Pulmonary artery endothelial cell (primary cell): ENCODE measurements at regions not wholly inside any gene's neighbourhood (a gene's known extent, or its start where the extent isn't known, plus 50 kb on each side); places are given as distances from the start of the nearest gene placed in this dataset.

Experiments
- DNase-seq: peaks from one replicate; pipeline ENCODE4 v3.0.0-alpha.2; 2011; ENCODE audit warnings: low read depth, low spot score

DNA sequence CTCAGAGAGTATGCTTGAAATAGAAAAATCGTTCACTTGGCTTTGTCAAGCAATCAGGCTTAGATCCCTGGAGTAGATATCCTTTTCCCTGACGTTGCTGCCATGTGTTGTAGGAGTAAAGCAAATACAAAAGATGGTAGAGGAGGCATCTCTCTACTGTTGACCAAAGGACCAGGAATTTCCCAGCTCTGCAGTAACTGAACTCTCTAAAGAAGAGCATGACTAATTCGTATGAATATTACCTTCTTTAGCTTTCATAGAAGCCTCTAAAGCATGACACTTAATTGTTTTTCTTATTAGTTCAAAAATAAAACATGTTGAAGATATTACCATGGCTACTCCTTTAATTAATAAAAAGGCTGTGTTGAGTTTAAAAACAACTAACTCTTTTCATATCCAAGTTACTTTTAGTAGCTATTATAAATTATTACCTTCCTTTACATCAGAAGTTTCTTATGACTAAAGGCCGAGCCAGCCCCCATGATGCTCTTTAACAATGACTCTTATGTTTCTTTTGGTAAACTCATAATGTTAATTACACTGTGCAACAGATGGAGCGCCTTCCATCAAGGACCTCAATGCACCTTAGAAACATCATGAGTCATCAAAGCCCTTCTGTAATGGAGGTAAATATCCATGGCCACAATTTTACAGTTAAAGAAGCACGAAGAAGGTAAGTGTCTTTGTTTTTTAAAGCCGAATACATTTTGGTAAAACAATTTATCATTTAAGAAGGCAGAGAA lies 352.4 kb downstream of the KLF5 start:
- no peak for DNase-seq

DNA sequence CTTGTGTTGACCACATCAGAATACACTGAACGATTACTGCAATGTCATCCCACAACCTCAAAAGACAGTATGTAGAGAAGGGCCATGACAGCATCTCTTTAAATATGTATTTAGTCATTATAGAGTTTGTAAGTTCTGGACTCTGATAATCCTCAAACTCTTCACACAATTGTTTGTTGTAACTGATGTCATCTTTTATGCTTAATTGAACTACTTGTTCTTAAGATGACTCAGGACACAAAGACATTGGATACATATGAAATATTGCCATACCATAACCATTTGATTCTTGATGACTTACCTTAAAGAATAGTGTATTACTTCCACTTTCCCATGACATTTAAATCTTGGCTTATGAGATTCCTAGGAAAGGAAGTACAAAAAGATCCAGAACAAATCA lies 347.6 kb downstream of the KLF5 start:
- no peak for DNase-seq

DNA sequence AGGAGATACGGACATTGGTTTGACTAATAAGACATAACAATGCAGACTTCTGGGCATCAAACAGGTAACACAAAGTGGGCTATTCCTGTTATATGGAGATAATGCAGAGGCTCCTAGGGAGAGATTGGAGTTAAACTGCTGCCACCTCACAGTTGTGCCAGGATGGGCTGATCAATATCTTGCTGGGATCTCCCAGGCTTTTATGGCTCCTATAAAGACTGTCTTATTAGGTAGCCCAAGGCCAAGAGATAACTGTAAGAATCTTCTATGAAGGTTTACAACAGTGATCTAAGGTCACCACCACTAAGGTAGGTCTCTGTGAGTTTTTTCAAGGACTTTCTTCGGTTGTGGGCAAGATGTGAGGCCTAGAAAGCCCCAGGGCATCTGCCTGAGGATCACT lies 345.8 kb downstream of the KLF5 start:
- DNase-seq, result no peak

DNA sequence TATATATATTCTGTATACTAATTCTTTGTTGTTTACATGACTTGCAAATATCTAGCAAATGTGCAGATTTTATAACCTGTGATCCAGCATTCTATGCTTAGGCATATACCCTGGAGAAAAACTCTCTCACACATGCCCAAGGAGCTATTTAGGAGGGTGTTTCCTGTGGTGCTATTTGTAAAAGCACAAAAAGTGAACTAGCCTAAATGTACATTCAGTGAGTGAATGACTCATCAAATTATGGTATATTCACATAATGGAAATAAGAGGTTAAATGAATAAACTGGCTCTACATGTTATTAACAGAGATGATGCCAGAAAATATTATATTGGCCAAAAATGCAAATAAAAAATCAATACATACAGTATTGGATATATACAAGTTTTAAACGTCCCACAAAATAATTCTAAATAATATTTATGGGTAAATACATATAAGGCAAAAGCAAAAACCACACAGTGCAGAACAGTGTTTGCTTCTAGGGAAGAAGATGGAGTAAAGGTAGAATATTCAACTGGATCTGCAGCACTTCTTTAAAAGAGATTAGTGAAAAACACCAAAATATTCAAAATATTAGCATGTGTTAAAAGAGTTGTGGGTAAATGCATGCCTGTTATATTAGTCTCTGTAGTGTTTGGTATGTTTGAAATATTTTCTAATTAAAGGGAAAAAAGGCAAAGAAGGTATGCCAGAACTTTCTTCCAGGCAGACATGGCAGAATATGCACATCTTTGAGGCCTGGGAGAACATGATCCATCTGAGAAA lies 344.7 kb downstream of the KLF5 start:
- DNase-seq, result no peak

DNA sequence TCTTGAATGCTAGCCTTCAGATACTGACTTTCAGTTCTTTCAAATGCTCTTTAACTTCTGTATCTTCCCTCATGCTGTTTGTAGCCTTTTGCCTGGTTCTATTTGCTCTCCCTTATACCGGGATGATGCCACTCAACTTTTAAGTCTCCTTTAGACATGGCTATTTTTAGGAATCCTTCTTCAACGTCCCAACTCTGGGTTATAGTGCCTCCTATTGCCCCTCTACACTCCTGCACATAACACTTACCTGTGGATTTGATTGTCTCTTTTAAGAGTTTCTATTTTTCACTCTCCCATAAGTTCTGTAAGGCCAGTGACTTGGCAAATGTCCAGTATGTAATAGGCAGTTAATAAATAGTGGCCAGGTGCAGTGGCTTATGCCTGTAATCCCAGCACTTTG lies 343.0 kb downstream of the KLF5 start:
- DNase-seq, result no peak

DNA sequence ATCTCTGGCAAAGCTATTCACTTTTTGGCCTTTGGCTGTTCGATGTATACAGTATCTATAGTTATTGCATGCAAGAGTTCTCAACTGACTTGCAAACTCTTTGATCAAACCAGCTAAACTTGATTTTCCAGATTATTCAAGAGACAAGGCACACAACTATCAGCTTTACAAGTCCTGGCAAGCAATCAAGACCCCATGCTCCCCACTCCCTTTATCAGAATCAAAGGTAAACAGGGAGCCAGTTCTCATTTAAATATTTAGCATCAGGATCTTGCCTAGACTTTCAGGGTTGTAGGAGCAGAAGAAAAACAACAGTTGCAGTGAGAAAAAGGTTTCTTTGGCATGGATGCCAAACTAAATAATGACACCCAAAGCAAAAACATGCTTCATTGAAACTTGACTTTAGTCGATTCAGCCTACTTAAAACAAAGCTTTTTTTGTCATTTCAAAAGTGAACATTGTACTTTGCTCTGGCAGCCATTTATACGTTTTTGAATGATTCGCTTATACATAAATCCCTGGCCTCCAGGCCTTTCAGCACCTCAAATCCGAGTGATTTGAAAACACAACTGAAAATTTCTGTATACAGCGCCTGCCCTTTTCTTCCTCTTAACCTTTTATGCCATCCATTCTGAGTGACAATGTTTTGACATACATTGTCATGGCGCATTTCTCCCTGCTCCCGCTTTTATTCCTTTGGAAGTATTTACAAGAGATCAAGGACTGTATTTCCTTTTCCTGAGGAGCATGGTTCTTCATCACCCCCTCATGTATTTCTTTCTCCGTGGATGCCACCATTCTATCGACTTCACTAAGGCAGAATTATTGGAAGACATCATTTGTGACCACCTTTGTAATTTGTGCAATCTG lies 340.8 kb downstream of the KLF5 start:
- DNase-seq, result no peak

DNA sequence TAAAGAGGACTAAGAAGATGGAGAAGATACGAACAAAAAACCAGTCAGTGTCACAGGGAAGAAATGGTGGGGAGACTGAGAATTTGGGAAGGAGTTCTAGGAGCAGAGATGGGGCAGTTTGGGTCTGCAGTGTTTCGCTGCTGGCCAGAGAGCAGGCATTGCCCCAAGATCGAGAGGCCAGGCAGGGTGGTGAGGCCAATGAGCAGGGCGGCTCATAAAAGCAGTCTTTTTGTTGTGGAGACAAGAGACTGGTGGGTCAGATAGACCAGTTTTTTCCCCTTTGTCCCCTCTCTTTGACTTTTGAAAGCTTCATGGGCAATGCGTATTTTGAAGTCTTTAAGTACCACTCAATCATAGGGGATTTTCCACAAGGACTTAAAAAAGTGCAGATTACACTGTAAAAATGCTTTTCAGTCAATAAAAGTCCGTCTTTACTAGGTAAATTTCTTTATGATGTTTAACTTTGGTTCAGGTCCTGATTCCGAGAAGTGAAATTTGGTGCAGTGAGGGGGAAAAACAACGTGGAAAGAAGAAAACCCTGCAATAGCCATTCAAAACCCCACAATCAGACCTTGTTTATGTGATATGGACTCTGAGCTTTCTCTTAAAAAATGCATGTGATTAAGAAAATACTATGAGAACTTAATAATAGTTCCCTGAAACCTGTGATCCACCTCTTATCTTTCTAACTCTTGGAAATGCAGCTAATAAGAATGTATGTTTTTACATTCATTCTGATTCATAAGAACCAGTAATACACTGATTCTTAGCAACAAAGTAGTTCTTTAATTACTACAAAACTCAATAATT lies 338.9 kb downstream of the KLF5 start:
- no peak for DNase-seq

DNA sequence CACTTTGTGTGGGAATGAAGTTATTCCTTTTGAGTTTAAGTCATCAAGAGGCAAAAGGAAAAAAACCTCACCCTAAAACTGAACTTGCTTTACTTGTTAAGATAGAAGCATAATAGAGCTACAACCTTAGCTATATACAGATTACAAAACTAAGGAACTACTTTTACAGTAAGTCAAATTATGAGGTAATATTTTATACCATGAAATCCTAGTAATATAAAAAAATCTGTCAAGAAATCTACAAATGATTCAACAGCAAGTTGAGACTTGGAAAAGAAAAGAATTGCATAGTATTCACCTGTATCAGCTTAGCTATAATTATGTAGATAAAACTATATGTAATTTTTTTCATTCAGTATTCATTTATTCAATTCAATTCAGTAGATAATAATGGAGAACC lies 335.3 kb downstream of the KLF5 start:
- DNase-seq, result no peak

DNA sequence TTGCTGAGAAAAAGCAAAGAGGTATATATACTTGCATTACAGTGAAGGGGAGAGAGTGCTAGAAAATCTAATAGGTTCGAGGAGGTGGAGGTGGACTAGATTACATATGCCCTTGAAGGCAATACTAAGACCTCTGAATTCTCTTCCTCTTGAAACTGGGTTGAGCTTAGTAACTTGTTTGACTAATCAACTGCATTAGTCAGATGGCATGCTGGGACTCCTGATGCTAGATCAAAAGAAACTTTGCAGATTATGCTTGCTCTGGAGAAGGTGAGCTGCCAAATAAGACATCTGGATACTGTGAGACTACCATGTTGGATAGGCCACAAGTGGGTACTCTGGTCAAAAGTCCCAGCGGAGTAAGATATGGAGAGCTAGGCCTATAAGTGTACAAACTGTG lies 331.3 kb downstream of the KLF5 start:
- DNase-seq, result no peak

DNA sequence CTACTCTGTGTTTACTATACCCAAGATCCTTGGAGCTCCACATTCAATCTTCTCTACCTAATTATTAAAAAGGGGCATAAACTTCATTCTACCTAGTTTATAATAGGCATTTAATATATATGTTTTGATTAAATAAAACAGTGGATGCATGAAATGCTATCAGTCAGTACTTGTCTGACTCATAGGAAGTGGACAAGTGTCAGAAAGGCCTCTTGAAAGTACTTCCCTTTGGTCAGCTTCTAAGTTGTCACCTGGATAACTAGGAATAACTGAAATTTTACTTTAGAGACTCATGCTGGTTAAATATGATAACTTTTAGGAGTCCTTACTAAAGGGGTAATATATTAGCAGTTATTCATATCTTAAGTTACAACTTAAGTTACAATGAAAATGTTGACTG lies 329.8 kb downstream of the KLF5 start:
- DNase-seq, result no peak

DNA sequence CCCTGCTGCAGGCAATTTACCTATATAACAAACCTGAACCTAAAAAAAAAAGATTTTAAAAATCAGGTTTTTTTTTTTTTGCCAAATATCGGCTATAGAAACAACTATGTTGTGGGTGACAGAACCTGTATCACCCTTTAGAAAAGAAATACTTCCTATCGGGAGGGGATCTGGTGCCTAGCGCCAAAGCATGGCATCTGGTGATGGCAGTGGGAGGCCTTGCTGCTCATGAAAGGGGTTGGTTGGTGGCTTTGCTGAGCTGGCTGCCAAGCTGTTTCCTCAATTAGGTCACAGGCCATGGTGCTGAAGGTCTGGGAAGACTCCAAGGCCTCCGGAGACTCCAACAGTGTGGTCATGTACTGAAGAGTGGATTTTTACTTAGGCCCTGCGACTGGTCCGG lies 328.5 kb downstream of the KLF5 start:
- no peak for DNase-seq

DNA sequence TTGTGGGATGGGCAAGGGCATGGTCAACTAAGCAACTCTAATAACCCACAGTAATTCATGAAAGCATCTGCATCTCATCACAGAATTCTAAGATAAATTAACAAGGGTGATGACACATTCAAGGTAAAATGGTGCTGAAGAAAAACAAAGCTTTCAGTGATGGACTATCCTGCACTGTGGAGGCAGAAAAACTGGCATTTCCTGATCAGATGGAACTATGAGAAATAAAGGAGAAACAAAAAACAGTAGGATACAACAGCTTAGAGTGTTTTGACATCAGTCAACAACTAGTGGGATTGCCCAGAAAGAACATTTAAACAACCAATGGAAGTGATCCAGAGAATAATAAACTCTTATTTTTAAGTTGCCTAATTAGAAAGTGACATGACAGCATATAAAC lies 327.0 kb downstream of the KLF5 start:
- DNase-seq, result no peak

DNA sequence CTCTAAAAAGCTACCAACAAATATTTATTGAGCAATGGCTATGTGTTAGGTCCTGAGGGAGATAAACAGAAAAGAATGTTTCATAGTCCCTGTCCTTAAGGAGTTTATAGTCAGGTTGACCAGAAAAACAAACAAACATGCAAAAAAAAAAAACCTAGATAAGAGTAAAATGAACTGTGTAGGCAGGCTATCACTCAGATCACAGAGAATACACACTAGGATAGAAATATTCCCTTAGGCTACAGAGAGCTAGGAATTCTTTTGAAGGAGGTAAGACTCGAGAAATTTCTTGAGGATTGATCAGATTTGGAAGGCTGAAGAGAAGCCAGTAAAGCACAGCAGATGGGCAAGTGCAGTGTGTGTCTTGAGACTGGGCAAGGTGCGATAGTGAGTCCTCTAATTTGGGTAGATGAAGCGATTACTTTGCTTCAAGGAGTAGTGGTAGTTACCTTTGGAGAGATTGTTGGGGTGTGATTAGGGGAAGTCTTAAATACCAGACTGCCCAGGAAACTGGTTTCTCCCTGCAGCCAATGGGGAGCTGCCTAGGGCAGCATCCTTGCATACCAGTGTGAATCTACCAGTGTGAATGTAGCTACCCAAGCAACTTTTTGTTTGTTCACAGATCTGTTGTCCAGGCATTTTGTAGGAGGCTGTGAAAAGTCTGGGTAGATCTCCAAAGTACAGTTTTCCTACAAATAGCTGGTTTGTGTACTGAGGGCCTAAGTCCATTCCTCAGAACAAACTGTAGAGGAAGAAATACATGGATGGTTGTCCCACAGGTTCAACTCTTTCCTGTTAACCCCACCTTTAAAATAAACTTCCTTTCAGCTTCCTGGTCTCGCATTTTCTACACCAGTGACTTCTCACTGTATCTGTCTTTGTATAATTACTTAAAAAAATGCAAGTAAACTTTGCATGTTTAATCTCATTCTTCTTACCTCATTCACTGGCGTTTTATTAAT lies 314.1 kb downstream of the KLF5 start:
- DNase-seq, result no peak

DNA sequence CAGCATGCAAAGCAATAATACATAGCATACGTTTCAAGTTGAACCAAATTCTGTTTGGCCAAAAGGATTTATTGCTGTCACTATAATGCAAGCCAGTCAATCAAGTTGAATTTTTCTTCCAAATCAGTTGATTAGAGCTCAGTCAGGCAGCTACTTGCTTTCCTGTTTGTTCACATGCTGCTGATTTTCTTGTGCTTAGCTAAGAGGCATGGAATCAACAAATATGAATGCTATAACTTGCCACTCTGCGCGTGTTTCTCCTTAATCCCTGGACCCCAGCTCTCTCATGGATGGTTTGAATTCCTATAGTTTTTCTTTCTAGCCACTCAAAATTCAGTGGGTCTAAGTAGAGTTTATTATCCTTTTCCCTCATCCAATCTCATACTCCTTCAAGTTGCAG lies 311.3 kb downstream of the KLF5 start:
- no peak for DNase-seq

DNA sequence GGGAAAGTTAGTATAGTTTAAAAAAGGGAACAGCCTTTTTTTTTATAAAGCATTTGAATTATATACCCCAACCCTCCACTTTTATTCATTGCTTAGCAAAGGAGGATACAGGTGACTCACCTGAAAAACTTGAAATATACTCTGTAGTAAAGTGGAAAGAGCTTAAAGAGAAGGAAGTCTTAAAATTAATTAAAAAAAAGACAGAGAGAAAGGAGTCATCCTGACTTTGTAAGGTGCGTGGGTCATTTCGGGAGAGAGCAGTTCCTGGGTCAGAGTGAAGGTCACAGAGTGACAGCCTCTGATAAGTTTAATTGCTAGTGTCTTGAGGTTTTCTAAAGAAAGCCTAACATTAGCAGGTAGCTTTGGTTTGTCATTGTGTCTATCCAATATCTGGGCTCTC lies 310.3 kb downstream of the KLF5 start:
- DNase-seq, result no peak

DNA sequence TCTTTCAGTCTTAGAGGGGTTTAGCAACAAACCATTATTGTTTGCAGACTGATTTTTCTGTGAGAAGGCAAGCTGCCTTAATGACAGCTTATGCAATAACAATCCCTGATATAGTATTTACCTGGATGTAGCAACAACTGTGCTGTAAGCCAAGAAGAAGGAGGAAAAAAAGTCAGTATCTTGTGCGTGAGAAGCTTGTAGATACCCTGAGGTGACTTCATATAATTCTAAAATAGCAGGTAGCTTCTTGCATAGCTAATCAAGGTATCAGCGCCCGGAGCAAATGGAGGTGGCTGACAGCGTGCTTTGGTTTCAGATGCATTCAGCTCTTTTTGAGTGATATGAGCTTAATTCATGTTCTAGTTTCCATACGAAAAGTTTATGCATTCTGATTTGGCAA lies 309.8 kb downstream of the KLF5 start:
- no peak for DNase-seq

DNA sequence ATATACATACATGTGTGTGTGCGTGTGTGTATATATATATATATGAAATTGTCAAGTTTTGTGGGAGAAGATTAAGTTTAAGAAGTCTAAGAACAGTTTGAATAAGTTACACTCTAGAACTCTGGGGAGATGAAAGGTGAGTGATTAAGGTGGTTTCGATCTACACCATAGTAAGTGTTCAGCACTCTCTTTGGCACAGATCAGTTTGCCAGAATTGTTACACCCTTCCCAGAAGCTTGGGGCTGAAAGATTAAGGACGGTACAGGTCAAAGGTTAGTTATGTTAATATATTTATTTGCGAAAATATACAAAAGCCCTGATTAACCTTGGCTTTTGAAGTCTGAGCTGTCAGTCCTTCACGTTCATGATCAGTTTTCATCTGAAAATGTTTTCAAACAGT lies 309.1 kb downstream of the KLF5 start:
- no peak for DNase-seq

DNA sequence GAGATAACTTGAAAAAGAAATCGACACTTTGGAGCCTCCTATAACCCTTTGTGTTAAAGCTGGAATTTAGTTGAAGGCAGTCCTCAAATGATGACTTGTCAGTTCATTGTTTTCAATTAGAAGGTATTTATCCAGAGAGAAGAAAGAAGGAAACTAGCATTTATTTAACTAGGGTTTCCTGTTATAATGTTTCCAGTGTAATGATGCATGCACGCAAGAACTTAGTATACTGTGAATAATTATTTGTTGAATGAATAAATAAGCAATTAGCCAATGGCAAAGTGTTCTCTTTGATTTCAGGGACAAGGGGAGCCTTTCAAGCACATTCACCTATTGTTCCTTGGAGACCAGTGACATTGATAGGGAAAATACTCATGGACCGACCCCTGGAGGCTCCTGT lies 307.4 kb downstream of the KLF5 start:
- DNase-seq, result no peak

DNA sequence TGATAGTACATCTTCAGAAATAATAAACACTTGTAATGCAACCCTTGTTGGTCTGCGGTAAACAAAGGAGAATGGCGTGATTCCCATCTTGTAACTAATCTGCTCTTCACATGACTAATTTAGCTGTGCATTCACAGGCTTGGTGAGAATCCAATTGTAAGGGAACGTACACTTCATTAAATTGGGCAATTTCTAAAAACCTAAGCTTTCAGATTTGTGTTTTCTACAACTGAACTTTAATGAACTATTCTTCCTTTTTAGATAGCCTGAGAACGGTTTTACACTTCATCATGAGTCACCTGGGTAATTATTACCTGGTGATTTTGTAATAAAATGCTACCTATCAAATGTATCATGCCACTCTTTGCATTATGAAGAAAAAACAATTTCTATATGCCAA lies 306.9 kb downstream of the KLF5 start:
- DNase-seq, result no peak

DNA sequence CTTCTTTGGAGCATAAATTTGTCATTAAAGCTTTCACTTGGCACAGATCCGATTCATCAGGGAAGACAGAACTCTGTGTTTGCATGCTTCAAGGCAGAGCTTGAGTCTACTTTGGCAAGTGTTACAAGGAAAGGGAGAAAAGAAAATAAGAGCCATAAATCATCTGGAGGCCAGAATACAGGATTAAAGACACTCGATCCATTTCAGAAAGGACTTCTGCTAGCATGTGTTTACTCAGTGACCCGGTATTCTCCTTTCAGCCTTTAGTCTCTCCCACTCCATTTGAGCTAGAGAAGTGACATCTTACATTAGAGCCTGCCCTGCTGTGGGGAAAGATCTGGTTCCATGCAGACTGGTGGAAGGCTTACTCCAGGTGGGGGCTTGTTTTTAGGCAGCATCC lies 306.4 kb downstream of the KLF5 start:
- DNase-seq, result no peak
